Common myeloid progenitor, CD34-positive (primary cell): ENCODE measurements at regions not wholly inside any gene's neighbourhood (a gene's known extent, or its start where the extent isn't known, plus 50 kb on each side); places are given as distances from the start of the nearest gene placed in this dataset.

Source experiments
- CTCF ChIA-PET: fragments of 350-600 bp; sonication (Branson Sonifier 250); formaldehyde crosslinking; loops from one replicate; lab custom pipeline; 2021; ENCODE audit warnings: antibody characterized with exemption; lab: Charles Lee
- POLR2A ChIA-PET: fragments of 350-600 bp; sonication (Branson Sonifier 250); formaldehyde crosslinking; loops from one replicate; lab custom pipeline; 2021; ENCODE audit warnings: antibody characterized with exemption; lab: Charles Lee
- DNase-seq, 3 donors: peaks; one replicate each; pipeline versions ENCODE4 v3.0.0 to v3.0.0-alpha.2; 2013
- H3K27ac ChIP-seq, 2 experiments: 1 replicate in 1 of 2; 2 replicates in 1 of 2; pipeline ENCODE4 v1.7.0; 2013; ENCODE audit warnings: inconsistent platforms in 2 of 2, low read length in 2 of 2, mild to moderate bottlenecking in 2 of 2, low read depth in 1 of 2, moderate library complexity in 1 of 2; ENCODE audit not compliant: severe bottlenecking in 2 of 2, insufficient read depth in 1 of 2, poor library complexity in 1 of 2
- H3K27me3 ChIP-seq, 5 experiments: replicated peaks in 2 of 5; 1 replicate in 3 of 5; 2 replicates in 2 of 5; pipeline versions ENCODE4 v1.6.1 to v1.7.0; 2013; ENCODE audit warnings: low read length in 4 of 5, mild to moderate bottlenecking in 2 of 5, moderate library complexity in 2 of 5, inconsistent platforms in 1 of 5; ENCODE audit not compliant: insufficient read depth in 5 of 5, control insufficient read depth in 4 of 5
- H3K36me3 ChIP-seq, 4 experiments: 1 replicate in 2 of 4; 2 replicates in 2 of 4; pipeline versions ENCODE4 v1.6.1 to v1.7.0; 2013; ENCODE audit warnings: low read length in 3 of 4, control low read depth in 1 of 4, mild to moderate bottlenecking in 1 of 4; ENCODE audit not compliant: control insufficient read depth in 4 of 4, insufficient read depth in 4 of 4
- H3K4me1 ChIP-seq, 4 experiments: 1 replicate in 3 of 4; 2 replicates in 1 of 4; pipeline versions ENCODE4 v1.6.1 to v1.7.1; 2013; ENCODE audit warnings: low read length in 3 of 4, mild to moderate bottlenecking in 3 of 4, control low read depth in 1 of 4, inconsistent platforms in 1 of 4, moderate library complexity in 1 of 4; ENCODE audit not compliant: control insufficient read depth in 4 of 4, insufficient read depth in 4 of 4; ENCODE audit errors: control extremely low read depth in 1 of 4
- H3K4me3 ChIP-seq, 7 experiments: 1 replicate in 4 of 7; 2 replicates in 3 of 7; pipeline versions ENCODE4 v1.5.1 to v1.7.0; 2013; ENCODE audit warnings: mild to moderate bottlenecking in 7 of 7, low read length in 6 of 7, moderate library complexity in 6 of 7, inconsistent platforms in 2 of 7, low read depth in 2 of 7, control low read depth in 1 of 7; ENCODE audit not compliant: insufficient read depth in 4 of 7, control insufficient read depth in 1 of 7; ENCODE audit errors: extremely low read depth in 1 of 7
- H3K9me3 ChIP-seq, 5 experiments: 1 replicate in 4 of 5; 2 replicates in 1 of 5; pipeline versions ENCODE4 v1.6.1 to v1.7.1; 2013; ENCODE audit warnings: low read length in 4 of 5, mild to moderate bottlenecking in 2 of 5, inconsistent platforms in 1 of 5, low read depth in 1 of 5, moderate library complexity in 1 of 5; ENCODE audit not compliant: control insufficient read depth in 4 of 5, insufficient read depth in 2 of 5; ENCODE audit errors: control extremely low read depth in 1 of 5
- WGBS: methylation state at CpG from one replicate; pipeline ENCODE4 v1.1.5; 2013; ENCODE audit not compliant: insufficient coverage; 5-methylcytosine and 5-hydroxymethylcytosine counted together

DNA sequence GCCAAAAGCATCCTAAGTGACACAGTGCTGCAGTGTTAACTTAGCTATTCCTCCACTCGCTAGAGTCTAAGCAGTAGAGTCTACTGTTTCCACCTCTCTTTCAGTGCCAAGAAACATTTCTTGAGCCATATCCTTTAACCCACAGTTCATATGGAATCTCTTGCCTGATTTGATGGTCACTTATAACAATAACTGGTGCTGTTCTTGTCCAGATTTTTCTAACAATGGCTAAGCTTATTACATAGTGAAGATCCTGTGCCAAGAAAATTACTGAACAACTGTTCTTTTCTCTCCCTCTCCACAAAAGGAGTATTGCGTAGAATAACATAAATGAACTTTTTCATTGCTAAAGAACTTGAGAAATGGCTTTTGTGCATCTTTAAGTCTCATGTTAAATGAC is 121.3 kb downstream of the CDC7 start:
- Histone ChIP-seq H3K9me3 (no peaks in the 10 kb centered on the region), H3K27ac (no peak overlapping the region), H3K36me3 (no peaks in the 10 kb centered on the region), H3K4me3 (no peak overlapping the region), H3K4me1 (no peaks in the 10 kb centered on the region), H3K27me3 (peaks cover 0 to 7% (median 0%) of the 10 kb centered on the region in 5 experiments)
- DNase-seq = no peak
- ChIA-PET POLR2A (no interaction called here), CTCF (no interaction called here)
- 100% methylated on average over 1 of the region's 2 CpGs for WGBS

DNA sequence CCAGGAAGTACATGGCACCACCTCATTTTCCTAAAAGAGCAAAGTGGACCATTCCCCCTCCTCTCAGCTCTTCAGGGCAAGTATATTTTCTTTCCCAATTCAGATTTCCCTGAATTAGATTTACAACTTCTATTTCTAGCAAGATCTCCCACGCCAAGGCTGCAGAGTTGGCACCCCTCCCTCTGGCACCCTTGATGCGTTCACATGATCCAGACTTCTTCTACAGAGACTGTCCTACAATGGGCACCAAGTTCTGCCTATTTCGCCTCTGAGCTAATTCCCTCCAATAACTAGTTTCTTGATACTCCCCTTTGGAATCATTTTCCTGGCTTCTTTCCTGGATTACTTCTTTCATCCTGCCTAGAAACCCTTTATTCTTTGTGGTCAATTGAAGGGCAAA is 122.0 kb downstream of the CDC7 start:
- WGBS = 79% methylated on average over 3 of the region's 3 CpGs
- no peaks in the 10 kb centered on the region for H3K36me3 ChIP-seq
- H3K27me3 ChIP-seq = peaks cover 0 to 7% (median 0%) of the 10 kb centered on the region in 5 experiments
- no peaks in the 10 kb centered on the region for H3K9me3 ChIP-seq
- no peak overlapping the region for H3K4me3 ChIP-seq
- ChIA-PET CTCF (no interaction called here), POLR2A (no interaction called here)
- no peak overlapping the region for H3K27ac ChIP-seq
- H3K4me1 ChIP-seq = no peaks in the 10 kb centered on the region
- no peak for DNase-seq

DNA sequence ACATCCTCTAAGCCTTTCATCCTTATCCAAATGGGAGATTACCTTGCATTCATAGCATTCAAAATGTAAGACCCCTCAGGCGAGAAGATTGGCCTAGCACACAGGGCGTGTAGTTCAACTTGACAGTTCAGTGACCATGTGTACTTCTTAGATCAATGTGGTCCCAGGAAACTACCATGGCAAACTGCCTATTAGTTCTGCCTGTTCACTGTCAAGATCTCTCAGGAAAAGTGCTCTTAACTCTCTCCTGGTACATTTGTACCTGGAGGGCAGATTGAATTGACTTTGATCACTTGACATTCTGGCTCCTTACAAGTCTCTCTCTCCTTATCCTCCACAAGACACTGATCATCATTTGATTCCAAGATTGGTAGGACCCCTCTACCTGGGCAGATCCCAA is 122.4 kb downstream of the CDC7 start:
- Histone ChIP-seq H3K9me3 (no peaks in the 10 kb centered on the region), H3K36me3 (no peaks in the 10 kb centered on the region), H3K4me3 (no peak overlapping the region), H3K27me3 (peaks cover 0 to 5% (median 0%) of the 10 kb centered on the region in 5 experiments), H3K27ac (no peak overlapping the region), H3K4me1 (no peaks in the 10 kb centered on the region)
- DNase-seq = no peak
- ChIA-PET POLR2A (no interaction called here), CTCF (no interaction called here)
- 100% methylated on average over 2 of the region's 2 CpGs for WGBS

DNA sequence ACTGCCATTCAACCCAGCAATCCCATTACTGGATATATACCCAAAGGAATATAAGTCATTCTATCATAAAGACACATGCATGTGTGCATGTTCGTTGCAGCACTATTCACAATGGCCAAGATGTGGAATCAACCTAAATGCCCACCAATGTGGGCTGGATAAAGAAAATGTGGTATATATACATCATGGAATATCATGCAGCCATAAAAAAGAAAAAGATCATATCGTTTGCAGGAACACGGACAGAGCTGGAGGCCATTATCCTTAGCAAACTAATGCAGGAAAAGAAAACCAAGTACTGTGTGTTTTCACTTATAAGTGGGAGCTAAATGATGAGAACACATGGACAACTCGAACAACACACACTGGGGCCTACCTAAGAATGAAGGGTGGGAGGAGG is 123.7 kb downstream of the CDC7 start:
- Histone ChIP-seq H3K27ac (no peak overlapping the region), H3K9me3 (no peaks in the 10 kb centered on the region), H3K4me1 (no peaks in the 10 kb centered on the region), H3K36me3 (no peaks in the 10 kb centered on the region), H3K27me3 (peaks cover 0 to 2% (median 0%) of the 10 kb centered on the region in 5 experiments), H3K4me3 (no peak overlapping the region)
- ChIA-PET CTCF (interaction anchor here (0.7 kb wide), 1 partner anchor 20 kb away, joined by 3 read pairs; no protein-coding TSS in a partner anchor), POLR2A (no interaction called here)
- DNase-seq = no peak
- WGBS = 100% methylated on average over 3 of the region's 4 CpGs
